ENCODE measurements at regions not wholly inside any gene's neighbourhood (a gene's known extent, or its start where the extent isn't known, plus 50 kb on each side); places are given as distances from the start of the nearest gene placed in this dataset.
"Not testable (repeated sequence)": the region's sequence is repeated elsewhere in the genome, so short reads cannot be mapped to it uniquely, and the experiment has no call there.

DNA sequence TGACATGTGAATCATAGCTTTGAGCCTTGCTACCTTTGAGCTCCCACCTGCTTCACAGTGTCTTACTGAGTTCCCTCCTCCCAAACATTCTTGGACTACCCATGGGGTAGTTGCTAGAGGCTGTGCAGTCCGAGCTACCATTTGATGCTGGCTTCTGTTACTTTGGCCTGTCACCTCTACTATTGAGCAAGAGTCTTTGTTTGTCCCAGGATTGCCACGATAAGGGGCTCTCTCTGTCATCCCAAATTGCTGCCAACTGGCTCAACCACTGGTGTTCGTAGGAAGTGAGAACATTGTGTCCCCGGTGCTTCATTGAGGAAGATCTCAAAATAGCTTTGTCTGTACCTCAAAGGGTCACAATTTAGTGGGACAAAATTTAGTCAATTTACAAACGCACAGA, 59.1 kb upstream of the PAX8 start:
- TF ChIP-seq, protein P1, sequence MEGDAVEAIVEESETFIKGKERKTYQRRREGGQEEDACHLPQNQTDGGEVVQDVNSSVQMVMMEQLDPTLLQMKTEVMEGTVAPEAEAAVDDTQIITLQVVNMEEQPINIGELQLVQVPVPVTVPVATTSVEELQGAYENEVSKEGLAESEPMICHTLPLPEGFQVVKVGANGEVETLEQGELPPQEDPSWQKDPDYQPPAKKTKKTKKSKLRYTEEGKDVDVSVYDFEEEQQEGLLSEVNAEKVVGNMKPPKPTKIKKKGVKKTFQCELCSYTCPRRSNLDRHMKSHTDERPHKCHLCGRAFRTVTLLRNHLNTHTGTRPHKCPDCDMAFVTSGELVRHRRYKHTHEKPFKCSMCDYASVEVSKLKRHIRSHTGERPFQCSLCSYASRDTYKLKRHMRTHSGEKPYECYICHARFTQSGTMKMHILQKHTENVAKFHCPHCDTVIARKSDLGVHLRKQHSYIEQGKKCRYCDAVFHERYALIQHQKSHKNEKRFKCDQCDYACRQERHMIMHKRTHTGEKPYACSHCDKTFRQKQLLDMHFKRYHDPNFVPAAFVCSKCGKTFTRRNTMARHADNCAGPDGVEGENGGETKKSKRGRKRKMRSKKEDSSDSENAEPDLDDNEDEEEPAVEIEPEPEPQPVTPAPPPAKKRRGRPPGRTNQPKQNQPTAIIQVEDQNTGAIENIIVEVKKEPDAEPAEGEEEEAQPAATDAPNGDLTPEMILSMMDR (conservative IDR thresholded peaks at IDR 0.05): no peak
- TF ChIP-seq ZFX (IDR thresholded peaks at IDR 0.05): no peak
- H3K27ac ChIP-seq: no peak overlapping the region

DNA sequence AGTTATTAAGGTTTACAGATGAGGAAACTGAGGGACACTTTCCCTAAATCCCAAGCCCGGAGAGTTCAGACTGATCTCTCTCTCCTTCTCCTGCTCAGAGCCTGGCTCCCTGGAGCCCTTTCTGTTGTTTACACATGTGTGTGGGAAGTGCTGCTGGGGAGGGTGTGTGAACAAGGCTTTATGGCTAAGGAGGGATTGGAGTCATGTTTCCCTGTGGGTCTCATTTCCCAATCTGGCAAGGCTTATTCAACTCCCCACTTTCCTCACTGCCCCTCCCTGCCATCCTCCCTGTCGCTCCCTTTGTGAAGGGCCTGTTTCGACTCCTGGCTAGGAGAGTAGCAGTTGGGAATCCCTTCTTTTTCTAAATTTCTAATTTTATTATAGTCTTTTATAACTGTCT, 57.3 kb upstream of the PAX8 start:
- not testable (repeated sequence) for H3K27ac ChIP-seq

DNA sequence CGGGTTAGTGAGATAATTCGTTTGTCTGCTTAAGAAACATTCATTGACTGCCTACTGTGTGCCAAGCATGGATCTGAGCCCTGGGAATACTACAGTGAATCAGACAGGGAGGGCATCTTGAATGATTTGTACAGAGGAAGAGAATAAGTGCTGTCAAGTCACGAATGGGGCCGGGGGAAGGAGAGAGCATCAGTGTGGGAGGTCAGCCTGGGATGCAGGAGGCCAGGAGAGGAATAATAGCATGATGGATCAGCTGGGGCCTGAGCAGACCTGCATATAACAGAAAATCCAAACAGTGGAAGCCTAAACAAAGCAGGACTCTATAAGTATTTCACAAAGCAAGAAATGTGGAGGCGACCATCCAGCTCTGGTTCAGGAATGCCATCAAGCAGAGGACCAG, 55.4 kb upstream of the PAX8 start:
- no peak overlapping the region for H3K27ac ChIP-seq
- no peak for TF ChIP-seq ZFX (IDR thresholded peaks at IDR 0.05)
- TF ChIP-seq, protein P1 (conservative IDR thresholded peaks at IDR 0.05): no peak

DNA sequence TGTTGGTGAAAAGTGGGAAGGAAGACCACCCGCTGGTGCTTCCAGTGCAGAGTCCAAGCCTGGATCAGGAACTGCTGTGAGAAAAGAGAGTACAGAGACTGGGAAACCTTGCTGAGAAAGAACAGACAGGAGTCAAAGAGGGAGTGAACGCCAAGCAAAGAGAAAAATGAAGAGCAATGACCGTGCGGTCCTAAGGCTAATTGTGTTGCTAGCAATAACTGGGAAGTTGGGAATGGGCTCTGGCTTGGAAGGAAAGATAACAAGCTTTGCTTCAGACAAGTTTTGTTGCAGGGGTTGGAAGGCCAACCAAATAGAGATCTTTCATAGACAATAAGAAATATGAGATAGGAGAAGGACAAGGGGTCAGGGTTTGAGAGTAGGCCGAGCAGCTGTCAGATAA, 55.0 kb upstream of the PAX8 start:
- not testable (repeated sequence) for H3K27ac ChIP-seq

DNA sequence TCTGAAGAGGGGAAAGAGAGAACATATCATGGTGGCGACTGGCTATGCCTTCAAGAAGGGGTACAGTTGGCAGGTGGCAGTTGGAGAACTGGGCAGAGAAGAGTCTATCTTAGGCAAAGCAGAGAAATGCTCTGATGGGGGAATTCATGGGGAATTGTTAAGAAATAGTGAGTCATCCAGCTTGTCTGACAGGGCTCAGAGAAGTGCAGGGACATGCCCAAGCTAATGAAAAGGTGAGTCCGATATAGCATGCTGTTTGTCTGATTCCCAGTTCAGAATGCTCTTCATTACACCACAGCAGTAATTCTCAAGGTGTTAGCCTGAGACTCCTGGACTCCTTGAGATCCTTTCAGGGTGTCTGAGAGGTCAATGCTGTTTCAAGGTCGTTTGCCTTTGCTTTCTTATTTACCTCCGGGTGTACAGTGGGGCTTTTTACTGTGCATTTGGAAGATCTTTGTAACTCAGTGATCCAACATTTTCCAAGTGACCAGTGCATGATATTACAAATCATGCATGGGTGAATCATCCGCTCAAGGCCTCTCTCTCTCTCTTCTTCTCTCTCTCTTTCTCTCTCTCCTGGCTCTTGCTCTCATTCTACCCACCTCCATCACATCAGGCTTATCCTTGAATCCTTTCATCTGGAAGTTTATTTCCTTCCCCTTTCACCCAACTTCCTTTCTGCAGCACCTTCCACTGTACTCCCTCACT, 51.5 kb upstream of the PAX8 start:
- H3K27ac ChIP-seq: not testable (repeated sequence)

DNA sequence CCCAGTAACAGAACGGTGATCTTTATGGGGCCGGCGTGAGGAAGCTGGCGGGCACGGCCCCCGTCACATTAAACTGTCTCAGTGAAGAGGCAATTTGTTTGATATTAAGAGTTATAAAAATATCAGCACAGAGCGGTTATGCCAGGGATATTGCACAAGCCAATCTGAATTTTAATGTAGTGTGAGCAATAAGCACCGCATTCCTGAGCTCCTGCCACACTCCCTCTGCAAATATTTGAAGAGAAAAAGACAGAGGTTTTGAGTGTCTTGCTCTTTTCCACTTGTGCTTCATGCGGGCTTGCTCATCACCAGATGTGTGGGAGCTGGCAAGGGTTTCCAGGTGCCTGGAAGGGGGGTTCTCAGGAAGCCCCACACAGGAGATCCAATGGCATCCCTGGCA, 50.3 kb upstream of the PAX8 start:
- not testable (repeated sequence) for H3K27ac ChIP-seq

DNA sequence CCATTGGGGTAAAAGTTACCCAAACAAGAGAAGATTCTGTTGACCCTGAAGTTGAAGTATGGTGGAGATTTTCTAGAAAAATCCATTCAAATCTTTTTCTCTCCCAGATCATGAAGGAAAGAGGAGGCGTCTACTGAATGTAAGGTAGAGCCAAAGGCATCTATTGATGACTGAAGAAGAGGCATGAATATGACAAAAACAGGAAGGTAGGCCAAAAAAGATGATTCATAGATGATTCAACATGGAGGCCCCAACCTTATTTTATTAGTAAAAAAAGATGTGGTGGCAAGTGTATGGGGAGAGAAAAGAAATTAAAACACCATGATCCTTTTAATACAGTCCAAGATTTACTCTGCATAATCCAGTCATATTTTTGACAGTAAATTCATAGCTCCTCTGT, 49.9 kb upstream of the PAX8 start:
- H3K27ac ChIP-seq: not testable (repeated sequence)

Measured in C4-2B (cell line).